Thyroid gland (tissue), 4 donors: ENCODE measurements at regions not wholly inside any gene's neighbourhood (a gene's known extent, or its start where the extent isn't known, plus 50 kb on each side); places are given as distances from the start of the nearest gene placed in this dataset.
A peak's percentile ranks its signal among the peaks of the same experiment; 100 is the strongest.

ENCODE experiments used
- DNase-seq, 2 donors: peaks; one replicate each; pipeline ENCODE4 v3.0.0-alpha.2; 2019
- H3K27ac ChIP-seq, 3 donors: fragments of 200-600 bp; sonication (generic); 1 replicate in 2 of 3; 2 replicates in 1 of 3; pipeline ENCODE4 v1.5.1; 2016 to 2019; ENCODE audit warnings: mild to moderate bottlenecking in 1 of 3, moderate library complexity in 1 of 3
- H3K27me3 ChIP-seq: fragments of 200-600 bp; sonication (generic); one replicate; pipeline ENCODE4 v1.5.1; 2019
- H3K36me3 ChIP-seq, 2 donors: fragments of 200-600 bp; sonication (generic); one replicate each; pipeline ENCODE4 v1.5.1; 2016 to 2019
- H3K4me1 ChIP-seq, 2 donors: fragments of 200-600 bp; sonication (generic); one replicate each; pipeline ENCODE4 v1.5.1; 2017 to 2019
- H3K4me3 ChIP-seq, 3 donors: fragments of 200-600 bp; sonication (generic); replicated peaks in 1 of 3; 1 replicate in 2 of 3; 2 replicates in 1 of 3; pipeline ENCODE4 v1.5.1; 2016; ENCODE audit warnings: mild to moderate bottlenecking in 1 of 3
- H3K9me3 ChIP-seq: fragments of 200-600 bp; sonication (generic); one replicate; pipeline ENCODE4 v1.5.1; 2017
- CTCF ChIP-seq, 6 experiments: fragments of 200-600 bp in 3 of 6; fragments of 450-650 bp in 3 of 6; sonication (generic) in 3 of 6; IDR thresholded peaks; one replicate each; pipeline ENCODE4 v1.5.1; 2016 to 2019; ENCODE audit warnings: antibody characterized with exemption in 6 of 6, mild to moderate bottlenecking in 2 of 6, inconsistent platforms in 1 of 6, moderate library complexity in 1 of 6
- POLR2A ChIP-seq, 2 donors: fragments of 450-650 bp; IDR thresholded peaks; one replicate each; pipeline ENCODE4 v1.6.1; 2017; ENCODE audit warnings: antibody characterized with exemption in 2 of 2, mild to moderate bottlenecking in 2 of 2, moderate library complexity in 1 of 2
- WGBS, 2 donors: methylation state at CpG; one replicate each; pipeline ENCODE4 v1.1.5; 2017; 5-methylcytosine and 5-hydroxymethylcytosine counted together
- intact Hi-C: fragments of 100-400 bp; cut with DNase I; formaldehyde crosslinking; loops from one replicate; pipeline ENCODE4 v1.15.1; 2023

DNA sequence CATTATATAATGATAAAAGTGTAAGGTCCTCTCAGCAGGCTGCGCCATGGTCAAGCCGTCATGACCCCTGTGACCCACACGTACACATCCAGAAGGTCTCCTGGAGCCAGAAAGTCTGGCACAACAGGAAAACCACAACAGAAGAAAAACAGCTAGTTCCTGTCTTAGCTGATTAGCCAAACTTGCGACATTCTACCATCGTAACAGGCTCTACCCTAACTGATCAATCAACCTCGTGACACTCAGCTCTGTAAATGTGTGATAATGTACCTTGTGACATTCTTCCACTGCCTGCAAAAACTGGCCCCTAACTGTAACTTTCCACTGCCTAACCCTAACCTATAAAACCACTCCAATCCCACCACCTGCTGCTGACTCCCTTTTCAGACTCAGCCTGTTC lies 316.4 kb upstream of the TUSC1 start:
- 68 to 69% methylated on average over 6 of the region's 6 CpGs for WGBS, 2 donors
- H3K4me3 ChIP-seq = no peak overlapping the region
- TF ChIP-seq CTCF (IDR thresholded peaks at IDR 0.05) (no peak), POLR2A (IDR thresholded peaks at IDR 0.05) (no peak)
- no peak for DNase-seq
- intact Hi-C loops = no loop called here
- H3K4me1 ChIP-seq = no peaks in the 10 kb centered on the region
- H3K36me3 ChIP-seq = no peaks in the 10 kb centered on the region
- H3K27ac ChIP-seq = no peak overlapping the region
- H3K27me3 ChIP-seq = no peaks in the 10 kb centered on the region
- no peaks in the 10 kb centered on the region for H3K9me3 ChIP-seq

GRCh38 chr9:25990376-25990775 lies 312.1 kb upstream of the TUSC1 start:
- TF ChIP-seq CTCF (IDR thresholded peaks at IDR 0.05) (no peak), POLR2A (IDR thresholded peaks at IDR 0.05) (no peak)

GRCh38 chr9:25975667-25976066 lies 297.4 kb upstream of the TUSC1 start:
- Histone ChIP-seq H3K36me3 (no peaks in the 10 kb centered on the region), H3K4me3 (no peak overlapping the region), H3K4me1 (no peaks in the 10 kb centered on the region), H3K27me3 (no peaks in the 10 kb centered on the region), H3K9me3 (no peaks in the 10 kb centered on the region), H3K27ac (no peak overlapping the region)
- TF ChIP-seq POLR2A (IDR thresholded peaks at IDR 0.05) (no peak), CTCF (IDR thresholded peaks at IDR 0.05) (no peak)
- no peak for DNase-seq
- 90% methylated on average over 1 of the region's 1 CpG for WGBS, 2 donors
- intact Hi-C loops = no loop called here

More at GRCh38 chr9:25990376-25990775, 312.1 kb upstream of the TUSC1 start:
- no peaks in the 10 kb centered on the region for H3K36me3 ChIP-seq
- no peaks in the 10 kb centered on the region for H3K27me3 ChIP-seq
- H3K9me3 ChIP-seq = no peaks in the 10 kb centered on the region
- WGBS, 2 donors = 67 to 78% methylated on average over 1 of the region's 1 CpG
- no peak for DNase-seq
- intact Hi-C loops = no loop called here
- no peak overlapping the region for H3K27ac ChIP-seq
- no peaks in the 10 kb centered on the region for H3K4me1 ChIP-seq
- H3K4me3 ChIP-seq = no peak overlapping the region

DNA sequence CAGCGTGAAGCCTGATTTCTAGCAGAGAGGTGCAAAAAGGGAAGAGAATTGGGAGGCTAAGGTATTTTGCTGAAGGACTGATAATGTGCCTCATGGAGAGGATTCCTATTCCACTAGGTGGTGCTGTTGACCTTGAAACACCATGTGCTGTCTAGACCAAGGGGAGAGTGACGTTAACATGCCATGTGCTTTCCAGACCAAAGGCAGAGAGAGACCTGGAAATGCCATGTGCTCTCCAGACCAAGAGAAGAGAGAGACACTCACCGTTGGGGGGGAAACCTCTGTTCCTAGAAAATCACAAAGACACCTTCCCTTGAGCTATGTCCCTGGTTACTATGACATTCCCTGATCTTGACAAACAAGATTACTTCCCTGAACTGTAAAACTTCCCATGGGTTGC lies 286.0 kb upstream of the TUSC1 start:
- peak; percentile 32 to 47 for DNase-seq
- Histone ChIP-seq H3K36me3 (no peaks in the 10 kb centered on the region), H3K9me3 (no peaks in the 10 kb centered on the region), H3K4me3 (no peak overlapping the region), H3K27me3 (no peaks in the 10 kb centered on the region), H3K27ac (no peak overlapping the region), H3K4me1 (no peaks in the 10 kb centered on the region)
- intact Hi-C loops = loop anchor here (5.0 to 10.0 kb wide), 2 partner anchors 363 to 691 kb away; no protein-coding TSS in a partner anchor
- TF ChIP-seq CTCF (IDR thresholded peaks at IDR 0.05) (peak in 4 of 6 experiments; percentile 49 to 75 (median 54)), POLR2A (IDR thresholded peaks at IDR 0.05) (no peak)
- 44 to 48% methylated on average over 3 of the region's 3 CpGs for WGBS, 2 donors

- H3K4me3 ChIP-seq = no peak overlapping the region
- H3K27me3 ChIP-seq = no peaks in the 10 kb centered on the region
- no peaks in the 10 kb centered on the region for H3K9me3 ChIP-seq
- WGBS, 2 donors = 72 to 84% methylated on average over 3 of the region's 3 CpGs
- no peak for DNase-seq
- H3K36me3 ChIP-seq = no peaks in the 10 kb centered on the region
- H3K4me1 ChIP-seq = no peaks in the 10 kb centered on the region
- no peak for TF ChIP-seq POLR2A (IDR thresholded peaks at IDR 0.05)
- no peak for TF ChIP-seq CTCF (IDR thresholded peaks at IDR 0.05)
- H3K27ac ChIP-seq = no peak overlapping the region
- intact Hi-C loops = loop anchor here (5.0 to 10.0 kb wide), 2 partner anchors 367 to 695 kb away; no protein-coding TSS in a partner anchor
These were observed 281.9 kb upstream of the TUSC1 start for GRCh38 chr9:25960178-25960577.
